Panc1 (cell line): ENCODE measurements at regions not wholly inside any gene's neighbourhood (a gene's known extent, or its start where the extent isn't known, plus 50 kb on each side); places are given as distances from the start of the nearest gene placed in this dataset.

Experiments used
- CTCF ChIP-seq: fragments of 450-650 bp; IDR thresholded peaks from 2 replicates; pipeline ENCODE4 v1.5.1; 2017; ENCODE audit warnings: mild to moderate bottlenecking
- POLR2AphosphoS5 ChIP-seq: IDR thresholded peaks from 2 replicates; pipeline ENCODE4 v1.6.1; 2012; ENCODE audit warnings: mild to moderate bottlenecking, low read depth, low read length, moderate library complexity

DNA sequence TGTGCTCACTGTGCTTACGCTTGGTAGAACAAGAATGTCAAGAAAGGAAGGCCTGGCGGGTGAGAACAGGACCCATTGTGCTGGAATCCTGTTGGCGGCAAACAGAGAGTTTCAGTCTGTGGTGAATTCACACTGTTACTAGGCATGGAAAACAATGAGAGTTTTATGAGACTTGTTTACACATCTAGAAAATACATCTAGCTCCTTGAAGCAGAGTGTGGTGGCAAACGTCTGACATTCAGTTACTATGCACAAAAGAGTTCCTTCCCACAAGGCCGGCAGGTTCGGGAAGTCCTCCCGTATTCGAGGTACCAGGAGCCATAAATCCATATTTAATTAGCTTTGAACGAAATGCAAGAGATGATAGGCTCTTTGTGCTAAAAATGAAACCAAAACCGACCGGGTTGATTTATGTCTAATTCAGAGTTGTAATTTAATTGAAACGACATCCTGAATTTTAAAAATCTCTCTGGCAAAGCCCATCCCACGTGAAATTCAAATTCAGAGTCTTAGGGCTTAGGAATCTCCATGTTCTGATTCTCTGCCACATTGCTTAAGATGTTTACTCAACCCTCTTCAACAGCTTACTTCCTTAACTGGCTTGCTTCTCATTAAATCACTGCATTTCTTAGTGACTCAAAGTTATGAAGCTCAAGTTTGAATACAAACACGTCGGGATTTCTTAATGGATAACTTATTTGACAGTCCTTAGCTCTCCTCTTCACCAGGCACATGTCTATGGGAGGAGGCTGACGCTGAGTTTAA lies 299.9 kb upstream of the PITRM1 start:
- peak; percentile 25; the same call in 1 of the 2 replicates for TF ChIP-seq POLR2AphosphoS5
- TF ChIP-seq CTCF: no peak
